ENCODE measurements at regions not wholly inside any gene's neighbourhood (a gene's known extent, or its start where the extent isn't known, plus 50 kb on each side); places are given as distances from the start of the nearest gene placed in this dataset.

DNA sequence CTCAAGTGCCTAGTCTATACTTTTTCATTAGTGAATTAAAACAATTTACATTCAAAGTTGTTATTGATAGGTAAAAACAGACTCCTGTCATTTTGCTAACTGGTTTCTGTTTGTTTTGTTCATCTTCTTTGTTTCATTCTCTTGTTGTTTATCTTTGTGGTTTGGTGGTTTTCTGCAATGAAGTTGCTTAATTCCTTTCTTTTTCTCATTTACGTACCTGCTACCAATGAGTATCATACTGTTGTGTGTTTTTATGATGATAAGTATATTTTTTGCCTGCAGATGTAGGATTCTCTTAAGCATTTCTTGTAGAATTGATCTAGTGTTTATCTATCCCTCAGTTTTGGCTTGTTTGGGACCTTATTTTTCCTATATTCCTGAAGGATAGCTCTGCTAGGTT is 2230.0 kb downstream of the MAT2B start:
- no peak for DNase-seq
- no peak overlapping the region for H3K18ac ChIP-seq (ENCODE audit: low read length)
- H3K4me3 ChIP-seq (ENCODE audit: low read depth, low read length), result no peak overlapping the region
- H2BK5ac ChIP-seq (ENCODE audit: low read depth, low read length, poor library complexity), result no peak overlapping the region
- H3K23ac ChIP-seq (ENCODE audit: low read length), result no peak overlapping the region
- no peak overlapping the region for H2AFZ ChIP-seq (ENCODE audit: insufficient read depth, low read length, poor library complexity)
- H2AK5ac ChIP-seq (ENCODE audit: low read length), result no peak overlapping the region
- H4K91ac ChIP-seq (ENCODE audit: low read depth, low read length), result no peak overlapping the region
- H3K4ac ChIP-seq (ENCODE audit: low read depth, low read length), result no peak overlapping the region
- H3K79me1 ChIP-seq (ENCODE audit: low read length), result no peaks in the 10 kb centered on the region
- H2BK120ac ChIP-seq (ENCODE audit: insufficient read depth, low read length, poor library complexity), result no peak overlapping the region
- H3K27me3 ChIP-seq (ENCODE audit: insufficient read depth, low read length), result no peaks in the 10 kb centered on the region
- H4K12ac ChIP-seq (ENCODE audit: low read depth, low read length), result no peak overlapping the region
- no peaks in the 10 kb centered on the region for H3K4me1 ChIP-seq (ENCODE audit: control insufficient read depth in 1 of 2, insufficient read depth in 2 of 2, low read length in 2 of 2)
- no peak overlapping the region for H3K27ac ChIP-seq (ENCODE audit: low read depth, low read length)
- no peaks in the 10 kb centered on the region for H3K79me2 ChIP-seq (ENCODE audit: control insufficient read depth, insufficient read depth, low read length, poor library complexity)
- H3K4me2 ChIP-seq (ENCODE audit: low read length), result no peak overlapping the region
- no peak overlapping the region for H4K8ac ChIP-seq (ENCODE audit: low read depth, low read length)
- no peak overlapping the region for H2BK12ac ChIP-seq (ENCODE audit: low read length)
- H3K14ac ChIP-seq (ENCODE audit: low read length), result no peak overlapping the region
- no peaks in the 10 kb centered on the region for H3K36me3 ChIP-seq (ENCODE audit: control insufficient read depth in 1 of 2, insufficient read depth in 2 of 2, low read length in 2 of 2)
- WGBS (ENCODE audit: extremely low coverage, insufficient coverage, insufficient read length), result no CpG with 5 or more reads among the region's 1 CpG
- no peak overlapping the region for H3K9ac ChIP-seq (ENCODE audit: low read length)
- H3K9me3 ChIP-seq (ENCODE audit: insufficient read depth, low read depth, low read length), result no peaks in the 10 kb centered on the region

DNA sequence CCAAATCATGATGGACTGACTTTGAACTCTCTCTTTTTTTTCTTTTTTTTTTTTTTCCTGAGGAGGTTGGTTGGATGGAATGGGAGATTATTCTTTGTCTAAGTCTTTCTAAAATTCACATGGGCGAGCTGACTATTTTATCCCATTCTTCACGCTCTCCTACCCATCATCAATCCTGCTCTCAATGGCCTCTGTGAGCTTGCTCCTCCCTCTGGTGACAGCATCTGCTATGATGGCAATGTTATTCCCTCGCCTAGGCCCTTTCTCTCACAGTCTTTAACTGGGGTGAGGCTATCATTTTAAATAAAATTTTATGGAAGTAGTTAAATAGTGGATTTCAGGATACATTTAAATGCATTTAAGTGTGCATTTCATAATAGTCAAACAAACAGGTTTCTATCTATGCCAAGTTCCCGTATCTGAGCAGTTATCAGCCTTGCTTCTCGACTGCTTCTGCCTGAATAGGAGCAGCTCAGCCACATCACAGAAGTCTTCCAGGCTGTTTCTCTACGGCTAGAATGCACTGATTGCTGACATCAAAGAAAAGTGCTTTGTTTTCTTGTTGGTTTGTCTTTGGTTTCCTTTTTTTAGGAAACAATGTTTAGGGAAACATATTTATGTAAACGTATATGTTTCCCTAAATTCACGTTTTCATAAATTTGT is 2233.8 kb downstream of the MAT2B start:
- Histone ChIP-seq H2BK120ac (ENCODE audit: insufficient read depth, low read length, poor library complexity) (no peak overlapping the region), H2BK5ac (ENCODE audit: low read depth, low read length, poor library complexity) (no peak overlapping the region), H4K91ac (ENCODE audit: low read depth, low read length) (no peak overlapping the region), H4K12ac (ENCODE audit: low read depth, low read length) (no peak overlapping the region), H2BK12ac (ENCODE audit: low read length) (no peak overlapping the region), H2AK5ac (ENCODE audit: low read length) (no peak overlapping the region), H3K4me3 (ENCODE audit: low read depth, low read length) (no peak overlapping the region), H3K79me1 (ENCODE audit: low read length) (no peaks in the 10 kb centered on the region), H2AFZ (ENCODE audit: insufficient read depth, low read length, poor library complexity) (no peak overlapping the region), H3K14ac (ENCODE audit: low read length) (no peak overlapping the region), H3K4ac (ENCODE audit: low read depth, low read length) (no peak overlapping the region), H4K8ac (ENCODE audit: low read depth, low read length) (no peak overlapping the region), H3K23ac (ENCODE audit: low read length) (no peak overlapping the region), H3K79me2 (ENCODE audit: control insufficient read depth, insufficient read depth, low read length, poor library complexity) (no peaks in the 10 kb centered on the region), H3K9me3 (ENCODE audit: insufficient read depth, low read depth, low read length) (no peaks in the 10 kb centered on the region), H3K27me3 (ENCODE audit: insufficient read depth, low read length) (no peaks in the 10 kb centered on the region), H3K4me1 (ENCODE audit: control insufficient read depth in 1 of 2, insufficient read depth in 2 of 2, low read length in 2 of 2) (no peaks in the 10 kb centered on the region), H3K4me2 (ENCODE audit: low read length) (no peak overlapping the region), H3K36me3 (ENCODE audit: control insufficient read depth in 1 of 2, insufficient read depth in 2 of 2, low read length in 2 of 2) (no peaks in the 10 kb centered on the region), H3K9ac (ENCODE audit: low read length) (no peak overlapping the region), H3K27ac (ENCODE audit: low read depth, low read length) (no peak overlapping the region), H3K18ac (ENCODE audit: low read length) (no peak overlapping the region)
- no peak for DNase-seq
- WGBS (ENCODE audit: extremely low coverage, insufficient coverage, insufficient read length), result no CpG with 5 or more reads among the region's 8 CpGs

DNA sequence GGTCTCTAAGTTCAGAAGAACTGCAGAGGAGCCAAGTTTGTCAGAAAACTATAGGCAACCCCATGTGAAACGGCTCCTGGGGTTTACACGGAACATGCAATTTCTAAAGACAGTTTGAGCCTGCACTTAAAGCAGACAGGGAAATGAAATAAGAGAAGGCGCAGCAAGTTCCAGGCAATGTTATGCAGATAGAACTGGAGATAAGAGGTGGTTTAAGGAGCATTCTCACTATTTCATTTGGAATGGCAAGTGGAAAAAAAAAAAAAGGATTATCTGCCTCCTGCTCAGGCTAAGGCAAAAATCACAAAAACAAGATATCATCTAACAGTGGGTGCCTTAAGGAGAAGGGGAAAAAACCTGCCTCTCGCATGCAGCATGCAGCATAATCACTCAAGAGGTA is 2252.4 kb downstream of the MAT2B start:
- DNase-seq, result peak; percentile 1 to 26
- Histone ChIP-seq H3K23ac (ENCODE audit: low read length) (no peak overlapping the region), H2BK5ac (ENCODE audit: low read depth, low read length, poor library complexity) (no peak overlapping the region), H3K18ac (ENCODE audit: low read length) (no peak overlapping the region), H3K9me3 (ENCODE audit: insufficient read depth, low read depth, low read length) (no peaks in the 10 kb centered on the region), H4K91ac (ENCODE audit: low read depth, low read length) (no peak overlapping the region), H3K4me1 (ENCODE audit: control insufficient read depth in 1 of 2, insufficient read depth in 2 of 2, low read length in 2 of 2) (peaks cover 0 to 2% of the 10 kb centered on the region in 2 experiments), H2AFZ (ENCODE audit: insufficient read depth, low read length, poor library complexity) (no peak overlapping the region), H4K12ac (ENCODE audit: low read depth, low read length) (no peak overlapping the region), H3K79me1 (ENCODE audit: low read length) (peaks cover 2% of the 10 kb centered on the region), H3K9ac (ENCODE audit: low read length) (no peak overlapping the region), H3K4me2 (ENCODE audit: low read length) (peak overlapping the region; percentile 33), H3K79me2 (ENCODE audit: control insufficient read depth, insufficient read depth, low read length, poor library complexity) (no peaks in the 10 kb centered on the region), H2BK12ac (ENCODE audit: low read length) (no peak overlapping the region), H2BK120ac (ENCODE audit: insufficient read depth, low read length, poor library complexity) (no peak overlapping the region), H3K36me3 (ENCODE audit: control insufficient read depth in 1 of 2, insufficient read depth in 2 of 2, low read length in 2 of 2) (no peaks in the 10 kb centered on the region), H3K14ac (ENCODE audit: low read length) (no peak overlapping the region), H3K4ac (ENCODE audit: low read depth, low read length) (no peak overlapping the region), H4K8ac (ENCODE audit: low read depth, low read length) (no peak overlapping the region), H2AK5ac (ENCODE audit: low read length) (no peak overlapping the region), H3K27me3 (ENCODE audit: insufficient read depth, low read length) (no peaks in the 10 kb centered on the region), H3K27ac (ENCODE audit: low read depth, low read length) (no peak overlapping the region), H3K4me3 (ENCODE audit: low read depth, low read length) (no peak overlapping the region)
- no CpG with 5 or more reads among the region's 4 CpGs for WGBS (ENCODE audit: extremely low coverage, insufficient coverage, insufficient read length)

DNA sequence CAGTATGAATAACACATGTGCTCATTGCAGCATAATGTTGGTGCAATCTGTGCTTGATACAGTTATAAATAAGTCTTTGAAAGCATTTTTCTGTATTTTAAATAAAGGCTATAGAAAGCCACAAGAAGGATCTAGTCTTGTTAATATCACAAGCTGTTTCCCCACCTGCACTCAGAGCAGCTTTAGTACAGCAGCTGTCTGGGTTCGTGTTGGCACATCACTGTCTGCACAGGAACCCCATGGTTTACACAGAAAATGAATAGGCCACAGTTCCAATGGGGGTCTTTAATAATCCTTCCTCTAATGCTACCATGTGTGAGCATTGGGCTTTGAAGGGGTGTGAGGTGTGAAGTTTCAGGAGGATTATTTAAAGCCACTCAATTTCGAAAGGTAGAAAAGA is 2269.7 kb downstream of the MAT2B start:
- Histone ChIP-seq H2BK12ac (ENCODE audit: low read length) (no peak overlapping the region), H3K4me2 (ENCODE audit: low read length) (no peak overlapping the region), H3K4me1 (ENCODE audit: control insufficient read depth in 1 of 2, insufficient read depth in 2 of 2, low read length in 2 of 2) (no peaks in the 10 kb centered on the region), H3K27ac (ENCODE audit: low read depth, low read length) (no peak overlapping the region), H4K12ac (ENCODE audit: low read depth, low read length) (no peak overlapping the region), H2AK5ac (ENCODE audit: low read length) (no peak overlapping the region), H4K8ac (ENCODE audit: low read depth, low read length) (no peak overlapping the region), H3K9me3 (ENCODE audit: insufficient read depth, low read depth, low read length) (no peaks in the 10 kb centered on the region), H3K4me3 (ENCODE audit: low read depth, low read length) (no peak overlapping the region), H3K9ac (ENCODE audit: low read length) (no peak overlapping the region), H2AFZ (ENCODE audit: insufficient read depth, low read length, poor library complexity) (no peak overlapping the region), H3K4ac (ENCODE audit: low read depth, low read length) (no peak overlapping the region), H3K79me1 (ENCODE audit: low read length) (no peaks in the 10 kb centered on the region), H3K27me3 (ENCODE audit: insufficient read depth, low read length) (no peaks in the 10 kb centered on the region), H4K91ac (ENCODE audit: low read depth, low read length) (no peak overlapping the region), H3K36me3 (ENCODE audit: control insufficient read depth in 1 of 2, insufficient read depth in 2 of 2, low read length in 2 of 2) (no peaks in the 10 kb centered on the region), H3K79me2 (ENCODE audit: control insufficient read depth, insufficient read depth, low read length, poor library complexity) (no peaks in the 10 kb centered on the region), H3K23ac (ENCODE audit: low read length) (no peak overlapping the region), H3K18ac (ENCODE audit: low read length) (no peak overlapping the region), H2BK5ac (ENCODE audit: low read depth, low read length, poor library complexity) (no peak overlapping the region), H2BK120ac (ENCODE audit: insufficient read depth, low read length, poor library complexity) (no peak overlapping the region), H3K14ac (ENCODE audit: low read length) (no peak overlapping the region)
- no CpG with 5 or more reads among the region's 2 CpGs for WGBS (ENCODE audit: extremely low coverage, insufficient coverage, insufficient read length)
- DNase-seq, result no peak

All from trophoblast cell (in vitro differentiated cells and primary cell).